ENCODE measurements at regions not wholly inside any gene's neighbourhood (a gene's known extent, or its start where the extent isn't known, plus 50 kb on each side); places are given as distances from the start of the nearest gene placed in this dataset.

DNA sequence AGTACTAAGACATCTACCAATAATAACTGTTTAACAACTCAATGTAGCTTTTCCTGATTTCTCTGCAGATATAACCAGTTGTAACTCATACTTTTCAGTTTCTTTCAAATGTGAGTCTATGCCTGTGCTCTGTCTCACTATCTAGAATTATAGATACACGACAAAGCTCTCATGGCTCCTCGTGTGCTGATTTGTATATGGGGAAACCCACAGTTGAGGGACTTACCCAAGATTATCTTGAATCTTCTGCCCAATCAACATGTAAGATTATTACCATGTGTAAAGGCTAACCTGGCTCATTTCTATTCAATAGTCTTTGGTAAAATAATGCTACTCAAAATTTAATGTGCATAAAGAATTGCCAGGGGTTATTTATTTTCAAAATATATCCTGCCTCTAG lies 554.4 kb downstream of the FBXO15 start:
- DNase-seq = no peak
- no peak overlapping the region for H2BK15ac ChIP-seq (ENCODE audit: low read depth, low read length)
- H3K27ac ChIP-seq (ENCODE audit: insufficient read length, low read depth, low read length) = no peak overlapping the region
- no peaks in the 10 kb centered on the region for H3K27me3 ChIP-seq (ENCODE audit: insufficient read depth, low read length)
- no peak overlapping the region for H2AK5ac ChIP-seq (ENCODE audit: insufficient read length, low read length)
- Mint-ChIP-seq H3K36me3 (ENCODE audit: insufficient read depth in 1 of 3, low read depth in 3 of 3) (no peaks in the 10 kb centered on the region), H3K9me3 (no peaks in the 10 kb centered on the region; a peak in 1 of 5 replicates), H3K4me3 (no peak overlapping the region), H3K27ac (no peak overlapping the region), H3K4me1 (peaks cover 5 to 8% of the 10 kb centered on the region in 2 experiments; a peak in 3 of 4 replicates), H3K27me3 (ENCODE audit: low read depth) (no peaks in the 10 kb centered on the region)
- no peaks in the 10 kb centered on the region for H3K23me2 ChIP-seq (ENCODE audit: insufficient read length, low read depth, low read length, poor library complexity, severe bottlenecking)
- H3K23ac ChIP-seq (ENCODE audit: insufficient read length, low read depth, low read length) = no peak overlapping the region
- WGBS (ENCODE audit: extremely low coverage, insufficient read length, low lambda C conversion rate) = no CpG with 5 or more reads among the region's 2 CpGs
- no peak overlapping the region for H3T11ph ChIP-seq (ENCODE audit: low read length)
- no peaks in the 10 kb centered on the region for H3K79me2 ChIP-seq (ENCODE audit: insufficient read depth, low read length)
- H2BK120ac ChIP-seq (ENCODE audit: low read depth, low read length, poor library complexity, severe bottlenecking) = no peak overlapping the region
- H3K79me1 ChIP-seq (ENCODE audit: insufficient read depth, low read depth, low read length, poor library complexity, severe bottlenecking) = no peaks in the 10 kb centered on the region
- H2BK5ac ChIP-seq (ENCODE audit: insufficient read length, low read length) = no peak overlapping the region
- no peak overlapping the region for H4K8ac ChIP-seq (replicated peaks; ENCODE audit: insufficient read length, low read depth, low read length)
- TF ChIP-seq, protein P1, sequence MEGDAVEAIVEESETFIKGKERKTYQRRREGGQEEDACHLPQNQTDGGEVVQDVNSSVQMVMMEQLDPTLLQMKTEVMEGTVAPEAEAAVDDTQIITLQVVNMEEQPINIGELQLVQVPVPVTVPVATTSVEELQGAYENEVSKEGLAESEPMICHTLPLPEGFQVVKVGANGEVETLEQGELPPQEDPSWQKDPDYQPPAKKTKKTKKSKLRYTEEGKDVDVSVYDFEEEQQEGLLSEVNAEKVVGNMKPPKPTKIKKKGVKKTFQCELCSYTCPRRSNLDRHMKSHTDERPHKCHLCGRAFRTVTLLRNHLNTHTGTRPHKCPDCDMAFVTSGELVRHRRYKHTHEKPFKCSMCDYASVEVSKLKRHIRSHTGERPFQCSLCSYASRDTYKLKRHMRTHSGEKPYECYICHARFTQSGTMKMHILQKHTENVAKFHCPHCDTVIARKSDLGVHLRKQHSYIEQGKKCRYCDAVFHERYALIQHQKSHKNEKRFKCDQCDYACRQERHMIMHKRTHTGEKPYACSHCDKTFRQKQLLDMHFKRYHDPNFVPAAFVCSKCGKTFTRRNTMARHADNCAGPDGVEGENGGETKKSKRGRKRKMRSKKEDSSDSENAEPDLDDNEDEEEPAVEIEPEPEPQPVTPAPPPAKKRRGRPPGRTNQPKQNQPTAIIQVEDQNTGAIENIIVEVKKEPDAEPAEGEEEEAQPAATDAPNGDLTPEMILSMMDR (conservative IDR thresholded peaks at IDR 0.05) = no peak
- H3K9ac ChIP-seq (ENCODE audit: extremely low read depth, insufficient read length, low read length) = no peak overlapping the region
- H3K56ac ChIP-seq (ENCODE audit: insufficient read length, low read depth, low read length) = no peak overlapping the region
- H2BK12ac ChIP-seq (ENCODE audit: insufficient read length, low read depth, low read length) = no peak overlapping the region
- no peak overlapping the region for H2BK20ac ChIP-seq (ENCODE audit: low read depth, low read length, poor library complexity, severe bottlenecking)
- no peak overlapping the region for H4K91ac ChIP-seq (ENCODE audit: insufficient read length, low read depth, low read length)
- no peak overlapping the region for H2AFZ ChIP-seq (ENCODE audit: low read length)
- no peaks in the 10 kb centered on the region for H4K20me1 ChIP-seq (ENCODE audit: control insufficient read depth, insufficient read depth, insufficient read length)
- H3K14ac ChIP-seq (ENCODE audit: insufficient read depth, low read length) = no peak overlapping the region
- H3K4me1 ChIP-seq (ENCODE audit: insufficient read depth, low read length) = no peaks in the 10 kb centered on the region
- no peaks in the 10 kb centered on the region for H3K9me3 ChIP-seq (ENCODE audit: control insufficient read depth, low read depth, low read length)
- H3K4me2 ChIP-seq (ENCODE audit: insufficient read depth, insufficient read length, low read length) = no peak overlapping the region
- H3K4ac ChIP-seq (ENCODE audit: low read depth, low read length) = no peak overlapping the region
- no peak overlapping the region for H3K18ac ChIP-seq (ENCODE audit: insufficient read length, low read depth, low read length)
- H4K5ac ChIP-seq (ENCODE audit: insufficient read length, low read depth, low read length) = no peak overlapping the region

Measured in H9 (cell line).